A549 (cell line): ENCODE measurements at regions not wholly inside any gene's neighbourhood (a gene's known extent, or its start where the extent isn't known, plus 50 kb on each side); places are given as distances from the start of the nearest gene placed in this dataset.

Experiments used
- ATAC-seq, 2 experiments: fragments of 200-7000 bp in 1 of 2; fragments of >200 bp in 1 of 2; cut with Nextera tagmentation in 1 of 2; cut with Tn5 transposase in 1 of 2; 3 replicates each; pipeline versions ENCODE4 v1.8.0 to v1.9.1; 2018 to 2020; ENCODE audit warnings: mild to moderate bottlenecking in 1 of 2, moderate library complexity in 1 of 2
- CTCF ChIA-PET: fragments of 300-600 bp; sonication (Branson Sonifier 250); formaldehyde crosslinking; extraction: SDS; loops from one replicate; lab custom pipeline; 2021; ENCODE audit warnings: antibody characterized with exemption, inconsistent platforms; lab: Yijun Ruan, JAX
- POLR2A ChIA-PET: fragments of 350-600 bp; formaldehyde crosslinking; extraction: SDS; loops from one replicate; lab custom pipeline; 2021; ENCODE audit warnings: antibody characterized with exemption, inconsistent platforms; lab: Yijun Ruan, JAX
- DNase-seq, 2 experiments: peaks; one replicate each; pipeline versions ENCODE4 v3.0.0 to v3.0.0-alpha.2; 2011 to 2016; ENCODE audit warnings: low read depth in 1 of 2, low spot score in 1 of 2
- FAIRE-seq: peaks from 2 replicates; lab custom pipeline; 2011; peaks lifted over from hg19 to GRCh38; lab: Jason Lieb, UNC
- H3K27ac ChIP-seq, 2 experiments: fragments of >200 bp; sonication (Bioruptor Twin); formaldehyde crosslinking; 3 replicates each; pipeline ENCODE4 v1.5.1; 2016 to 2017
- H3K4me1 ChIP-seq: fragments of >200 bp; sonication (Bioruptor Twin); formaldehyde crosslinking; 3 replicates; pipeline ENCODE4 v1.6.1; 2016
- H3K4me2 ChIP-seq: fragments of >200 bp; sonication (Bioruptor Twin); formaldehyde crosslinking; 3 replicates; pipeline ENCODE4 v1.6.1; 2016
- H3K4me3 ChIP-seq: fragments of >200 bp; sonication (Bioruptor Twin); formaldehyde crosslinking; 3 replicates; pipeline ENCODE4 v1.5.1; 2016
- H3K9me3 ChIP-seq: fragments of >200 bp; sonication (Bioruptor Twin); formaldehyde crosslinking; 3 replicates; pipeline ENCODE4 v1.6.1; 2016
- CBX8 ChIP-seq: fragments of 200-600 bp; sonication (generic); IDR thresholded peaks from 2 replicates; pipeline ENCODE4 v1.6.1; 2016
- E2F6 ChIP-seq: IDR thresholded peaks from 2 replicates; pipeline ENCODE4 v1.6.1; 2012; ENCODE audit warnings: low read depth, borderline replicate concordance
- EHF ChIP-seq: fragments of 250-450 bp; sonication (Bioruptor Pico); IDR thresholded peaks from 2 replicates; pipeline ENCODE4 v1.5.0; 2020; ENCODE audit warnings: mild to moderate bottlenecking
- ELK1 ChIP-seq: fragments of 150-350 bp; IDR thresholded peaks from 2 replicates; pipeline ENCODE4 v1.6.1; 2014; ENCODE audit warnings: low read depth, mild to moderate bottlenecking, low read length
- EP300 ChIP-seq, 2 experiments: fragments of >200 bp; sonication (Bioruptor Twin); formaldehyde crosslinking; IDR thresholded peaks; 2 replicates in 1 of 2; 3 replicates in 1 of 2; pipeline ENCODE4 v1.6.1; 2016 to 2017
- ESRRA ChIP-seq: fragments of 150-350 bp; IDR thresholded peaks from 2 replicates; pipeline ENCODE4 v1.6.1; 2014; ENCODE audit warnings: mild to moderate bottlenecking, low read length, borderline replicate concordance
- FOSB ChIP-seq: fragments of 250-450 bp; sonication (Bioruptor Pico); IDR thresholded peaks from 2 replicates; pipeline ENCODE4 v1.5.0; 2020; ENCODE audit warnings: mild to moderate bottlenecking, moderate library complexity
- FOSL2 ChIP-seq, 2 experiments: fragments of 450-650 bp in 1 of 2; fragments of >200 bp in 1 of 2; sonication (Bioruptor Twin) in 1 of 2; formaldehyde crosslinking; IDR thresholded peaks; 2 replicates each; pipeline versions ENCODE4 v1.5.0 to v1.6.1; 2016 to 2020; ENCODE audit warnings: mild to moderate bottlenecking in 1 of 2, moderate library complexity in 1 of 2
- FOXS1 ChIP-seq: fragments of 250-450 bp; sonication (Bioruptor Pico); IDR thresholded peaks from 2 replicates; pipeline ENCODE4 v1.5.0; 2020; ENCODE audit warnings: mild to moderate bottlenecking, moderate library complexity
- HDAC2 ChIP-seq: fragments of 200-600 bp; sonication (generic); IDR thresholded peaks from 2 replicates; pipeline ENCODE4 v1.6.1; 2016
- HEYL ChIP-seq: fragments of 250-450 bp; sonication (Bioruptor Pico); IDR thresholded peaks from 2 replicates; pipeline ENCODE4 v1.8.0; 2021; ENCODE audit warnings: mild to moderate bottlenecking, moderate library complexity
- HOXB13 ChIP-seq: fragments of 250-450 bp; sonication (Bioruptor Pico); IDR thresholded peaks from 2 replicates; pipeline ENCODE4 v1.5.0; 2020; ENCODE audit warnings: low read depth, mild to moderate bottlenecking, moderate library complexity
- MAFK ChIP-seq: fragments of 450-650 bp; IDR thresholded peaks from 2 replicates; pipeline ENCODE4 v1.6.1; 2014; ENCODE audit not compliant: partially characterized antibody
- MAZ ChIP-seq: fragments of 150-350 bp; IDR thresholded peaks from 2 replicates; pipeline ENCODE4 v1.6.1; 2014; ENCODE audit warnings: antibody characterized with exemption, low read depth, low read length, borderline replicate concordance
- MYC ChIP-seq: IDR thresholded peaks from 2 replicates; pipeline ENCODE4 v1.6.1; 2012; ENCODE audit warnings: mild to moderate bottlenecking, inconsistent platforms, low read length, improper control_type of control experiment, borderline replicate concordance
- NR3C1 ChIP-seq: fragments of >200 bp; sonication (Bioruptor Twin); formaldehyde crosslinking; IDR thresholded peaks from 3 replicates; pipeline ENCODE4 v1.6.1; 2017
- PBX3 ChIP-seq: IDR thresholded peaks from 2 replicates; pipeline ENCODE4 v1.6.1; 2012
- PHF8 ChIP-seq: fragments of 200-600 bp; sonication (generic); IDR thresholded peaks from 2 replicates; pipeline ENCODE4 v1.6.1; 2016; ENCODE audit warnings: low read depth, mild to moderate bottlenecking, antibody characterized with exemption, moderate library complexity, borderline replicate concordance
- POLR2A ChIP-seq: IDR thresholded peaks from 2 replicates; pipeline ENCODE4 v1.6.1; 2012; ENCODE audit warnings: mild to moderate bottlenecking, low read length
- RAD21 ChIP-seq, 2 experiments: fragments of >200 bp in 1 of 2; sonication (Bioruptor Twin) in 1 of 2; formaldehyde crosslinking in 1 of 2; IDR thresholded peaks in 1 of 2; conservative IDR thresholded peaks in 1 of 2; 2 replicates in 1 of 2; 3 replicates in 1 of 2; pipeline ENCODE4 v1.6.1; 2012 to 2018; ENCODE audit warnings: inconsistent platforms in 1 of 2
- RCOR1 ChIP-seq: fragments of 150-350 bp; IDR thresholded peaks from 2 replicates; pipeline ENCODE4 v1.6.1; 2014; ENCODE audit warnings: antibody characterized with exemption, low read length, low read depth
- USF2 ChIP-seq: fragments of 450-650 bp; IDR thresholded peaks from 2 replicates; pipeline ENCODE4 v1.6.1; 2014; ENCODE audit warnings: antibody characterized with exemption
- ZC3H11A ChIP-seq: fragments of 450-650 bp; IDR thresholded peaks from 2 replicates; pipeline ENCODE4 v1.6.1; 2014; ENCODE audit warnings: antibody characterized with exemption, mild to moderate bottlenecking
- ZSCAN20 ChIP-seq: fragments of 250-450 bp; sonication (Bioruptor Pico); IDR thresholded peaks from 2 replicates; pipeline ENCODE4 v1.8.0; 2022; ENCODE audit warnings: mild to moderate bottlenecking, moderate library complexity
- WGBS: methylation state at CpG from one replicate; pipeline ENCODE4 v1.1.6; 2017; ENCODE audit errors: missing lambda C conversion rate; 5-methylcytosine and 5-hydroxymethylcytosine counted together

- peak overlapping the region in 1 of 2 experiments; percentile 12; a peak in 1 of 6 replicates for H3K27ac ChIP-seq
- FAIRE-seq = no peak
- no peak overlapping the region for H3K4me3 ChIP-seq
- H3K4me2 ChIP-seq = no peak overlapping the region; the same call in 2 of the 3 replicates
- no peak for ATAC-seq
- TF ChIP-seq PHF8 (no peak), RAD21 (conservative IDR thresholded peaks at IDR 0.05 in 1 of 2, IDR thresholded peaks at IDR 0.05 in 1 of 2) (no peak), ESRRA (no peak), E2F6 (no peak), FOSL2 (IDR thresholded peaks at IDR 0.05) (no peak), FOSL2 (CRISPR knock-in tag; IDR thresholded peaks at IDR 0.05) (no peak), ELK1 (no peak), HOXB13 (CRISPR knock-in tag) (no peak), EP300 (IDR thresholded peaks at IDR 0.05) (no peak), NR3C1 (no peak), ZSCAN20 (CRISPR knock-in tag) (no peak), MAZ (no peak), FOXS1 (CRISPR knock-in tag) (no peak), EHF (CRISPR knock-in tag) (no peak), USF2 (no peak), FOSB (CRISPR knock-in tag) (no peak), HEYL (no peak), MYC (no peak), RCOR1 (no peak), HDAC2 (no peak), MAFK (no peak)
- CTCF ChIA-PET = no interaction called here
- peaks cover 9% of the 10 kb centered on the region; the same call in 1 of the 3 replicates for H3K9me3 ChIP-seq
- POLR2A ChIA-PET = no interaction called here
- DNase-seq = no peak
- peaks cover 32% of the 10 kb centered on the region for H3K4me1 ChIP-seq
Observed at GRCh38 chr10:21130108-21130507, 233.0 kb upstream of the NEBL start.

GRCh38 chr10:21125471-21126228 lies 228.5 kb upstream of the NEBL start:
- Histone ChIP-seq H3K4me2 (no peak overlapping the region), H3K4me1 (peaks cover 8% of the 10 kb centered on the region; the same call in 2 of the 3 replicates), H3K27ac (no peak overlapping the region), H3K4me3 (no peak overlapping the region), H3K9me3 (peaks cover 9% of the 10 kb centered on the region; the same call in 1 of the 3 replicates)
- TF ChIP-seq ZC3H11A (no peak), MAZ (no peak), USF2 (no peak), POLR2A (no peak), PBX3 (no peak), CBX8 (no peak)
- FAIRE-seq (no peak), ATAC-seq (no peak), DNase-seq (no peak)
- 86% methylated on average over 10 of the region's 10 CpGs for WGBS
- ChIA-PET POLR2A (no interaction called here), CTCF (interaction anchor here (0.6 to 1.9 kb wide), 3 partner anchors 9 to 297 kb away, joined by 3 to 5 read pairs (median 3); no protein-coding TSS in a partner anchor)
